ENCODE measurements at regions not wholly inside any gene's neighbourhood (a gene's known extent, or its start where the extent isn't known, plus 50 kb on each side); places are given as distances from the start of the nearest gene placed in this dataset.

GRCh38 chr5:10868956-10869355, 107.9 kb upstream of the DAP start:
- Histone ChIP-seq H3K27ac (no peak overlapping the region), H3K4me1 (replicated peaks in 1 of 2) (peaks cover 0 to 15% of the 10 kb centered on the region in 2 donors), H3K4me3 (no peak overlapping the region)
- in situ Hi-C loops (cut with MboI; ENCODE audit: low pct_unique_long_range_greater_than_20kb in 2 of 9, low sequenced_read_pairs in 9 of 9, unreplicated experiment in 9 of 9): no loop called here
- ATAC-seq (replicated peaks in 6 of 8): peak in 7 of 8 experiments; percentile 4 to 82 (median 55)
- WGBS, 10 experiments: 0 to 80% (median 51%) methylated on average over 1 to 7 of the region's 7 CpGs; no CpG with 5 or more reads in 3 of the 10 experiments

DNA sequence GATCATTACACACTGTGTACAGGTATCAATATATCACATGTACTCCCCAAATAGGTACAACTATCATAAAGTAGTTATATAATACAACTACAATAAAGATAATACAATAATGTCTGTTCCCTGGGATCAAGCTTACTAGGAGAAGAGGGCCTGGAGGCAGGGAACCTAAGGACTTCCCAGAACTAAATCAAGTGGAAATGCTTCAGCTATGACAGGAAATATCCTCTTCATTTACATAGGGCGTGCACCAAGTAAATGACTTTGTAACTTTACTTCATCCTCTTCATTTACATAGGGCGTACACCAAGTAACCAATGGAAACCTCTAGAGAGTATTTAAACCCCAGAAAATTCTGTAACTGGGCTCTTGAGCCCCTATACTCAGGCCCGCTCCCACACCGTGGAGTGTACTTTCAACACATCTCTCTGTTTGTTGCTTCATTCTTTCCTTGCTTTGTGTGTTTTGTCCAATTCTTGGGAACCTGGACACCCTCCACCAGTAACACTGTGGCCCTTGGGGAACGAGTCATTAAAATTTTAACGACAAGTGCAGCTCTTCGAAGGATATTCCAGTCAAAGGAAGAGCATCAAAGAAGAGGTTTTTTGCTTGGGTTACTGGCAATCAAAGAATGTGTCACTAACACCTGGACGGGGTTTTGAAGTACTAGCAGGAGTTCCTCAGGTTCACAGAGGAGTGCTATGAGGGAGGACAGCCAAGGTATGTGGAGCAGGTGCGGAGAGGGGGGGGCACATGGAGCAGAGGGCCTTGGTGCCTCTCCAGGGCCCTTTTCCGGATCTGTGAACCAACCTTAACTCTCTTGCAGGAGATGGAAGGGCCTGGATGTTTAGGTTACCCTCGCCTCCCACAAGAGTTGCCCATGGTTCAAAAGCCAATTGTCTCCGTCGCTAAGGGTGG, 106.6 kb upstream of the DAP start:
- WGBS, 10 experiments: 54 to 100% (median 85%) methylated on average over 2 to 8 of the region's 13 CpGs; no CpG with 5 or more reads in 1 of the 10 experiments

GRCh38 chr5:10866913-10867312, 105.9 kb upstream of the DAP start:
- in situ Hi-C loops (cut with MboI; ENCODE audit: low pct_unique_long_range_greater_than_20kb in 2 of 9, low sequenced_read_pairs in 9 of 9, unreplicated experiment in 9 of 9): no loop called here
- H3K4me3 ChIP-seq: no peak overlapping the region
- no peak overlapping the region for H3K27ac ChIP-seq
- 0 to 76% (median 51%) methylated on average over 1 to 4 of the region's 4 CpGs; no CpG with 5 or more reads in 1 of the 10 experiments for WGBS, 10 experiments
- peaks cover 0 to 15% of the 10 kb centered on the region in 2 donors for H3K4me1 ChIP-seq (replicated peaks in 1 of 2)
- peak in 3 of 8 experiments; percentile 22 to 45 (median 39) for ATAC-seq (replicated peaks in 6 of 8)

More for the DNA sequence above, 106.6 kb upstream of the DAP start:
- Histone ChIP-seq H3K4me3 (no peak overlapping the region), H3K27ac (no peak overlapping the region), H3K4me1 (replicated peaks in 1 of 2) (peaks cover 0 to 15% of the 10 kb centered on the region in 2 donors)
- in situ Hi-C loops (cut with MboI; ENCODE audit: low pct_unique_long_range_greater_than_20kb in 2 of 9, low sequenced_read_pairs in 9 of 9, unreplicated experiment in 9 of 9): no loop called here
- peak in 3 of 8 experiments; percentile 77 to 88 (median 86) for ATAC-seq (replicated peaks in 6 of 8)

GRCh38 chr5:10863763-10864383, 102.8 kb upstream of the DAP start:
- 0 to 94% (median 66%) methylated on average over 3 to 14 of the region's 15 CpGs for WGBS, 10 experiments
- in situ Hi-C loops (cut with MboI; ENCODE audit: low pct_unique_long_range_greater_than_20kb in 2 of 9, low sequenced_read_pairs in 9 of 9, unreplicated experiment in 9 of 9): no loop called here
- peak in 3 of 8 experiments; percentile 35 to 77 (median 57) for ATAC-seq (replicated peaks in 6 of 8)

DNA sequence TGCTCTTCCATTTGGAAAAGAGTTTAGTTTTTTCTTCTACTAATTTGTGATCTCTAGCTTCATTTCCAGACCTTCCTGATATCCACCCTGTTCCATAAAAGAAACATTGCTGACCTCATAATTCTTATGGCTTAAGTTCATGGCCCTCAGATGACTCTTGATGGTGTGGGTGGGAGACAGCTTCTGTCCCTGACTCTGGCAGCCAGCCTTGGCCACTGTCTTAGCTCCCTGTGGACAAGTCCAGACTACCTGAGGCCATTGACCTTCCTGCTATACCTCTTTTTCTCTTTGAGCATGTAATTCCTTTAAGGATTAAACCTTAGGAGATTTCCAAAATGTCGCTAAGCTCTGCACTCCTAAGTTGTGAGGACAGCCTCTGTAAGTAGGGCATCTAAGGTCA, 101.1 kb upstream of the DAP start:
- H3K27ac ChIP-seq: no peak overlapping the region
- ATAC-seq (replicated peaks in 6 of 8): no peak
- in situ Hi-C loops (cut with MboI; ENCODE audit: low pct_unique_long_range_greater_than_20kb in 2 of 9, low sequenced_read_pairs in 9 of 9, unreplicated experiment in 9 of 9): no loop called here
- WGBS, 10 experiments: 20 to 100% (median 100%) methylated on average over 1 of the region's 1 CpG; no CpG with 5 or more reads in 2 of the 10 experiments
- H3K4me1 ChIP-seq (replicated peaks in 1 of 2): no peaks in the 10 kb centered on the region
- no peak overlapping the region for H3K4me3 ChIP-seq

More at GRCh38 chr5:10863763-10864383, 102.8 kb upstream of the DAP start:
- Histone ChIP-seq H3K4me1 (replicated peaks in 1 of 2) (peaks cover 0 to 8% of the 10 kb centered on the region in 2 donors), H3K4me3 (no peak overlapping the region), H3K27ac (no peak overlapping the region)

- in situ Hi-C loops (cut with MboI; ENCODE audit: low pct_unique_long_range_greater_than_20kb in 2 of 9, low sequenced_read_pairs in 9 of 9, unreplicated experiment in 9 of 9): no loop called here
- Histone ChIP-seq H3K4me3 (no peak overlapping the region), H3K4me1 (replicated peaks in 1 of 2) (peaks cover 4% of the 10 kb centered on the region in 2 donors), H3K27ac (no peak overlapping the region)
- ATAC-seq (replicated peaks in 6 of 8): no peak
- 57 to 100% (median 79%) methylated on average over 1 to 3 of the region's 3 CpGs; no CpG with 5 or more reads in 2 of the 10 experiments for WGBS, 10 experiments
Measured at GRCh38 chr5:10861423-10861790, 100.4 kb upstream of the DAP start.

- Histone ChIP-seq H3K27ac (no peak overlapping the region), H3K4me3 (no peak overlapping the region), H3K4me1 (replicated peaks in 1 of 2) (peaks cover 4% of the 10 kb centered on the region in 2 donors)
- 0 to 90% (median 62%) methylated on average over 1 to 4 of the region's 4 CpGs; no CpG with 5 or more reads in 4 of the 10 experiments for WGBS, 10 experiments
- ATAC-seq (replicated peaks in 6 of 8): peak in 1 of 8 experiments; percentile 6
- in situ Hi-C loops (cut with MboI; ENCODE audit: low pct_unique_long_range_greater_than_20kb in 2 of 9, low sequenced_read_pairs in 9 of 9, unreplicated experiment in 9 of 9): no loop called here
Measured at GRCh38 chr5:10860645-10861422, 99.8 kb upstream of the DAP start.

GRCh38 chr5:10860196-10860543, 99.1 kb upstream of the DAP start:
- ATAC-seq (replicated peaks in 6 of 8): no peak
- Histone ChIP-seq H3K4me3 (no peak overlapping the region), H3K4me1 (replicated peaks in 1 of 2) (peaks cover 4% of the 10 kb centered on the region in 2 donors), H3K27ac (no peak overlapping the region)
- in situ Hi-C loops (cut with MboI; ENCODE audit: low pct_unique_long_range_greater_than_20kb in 2 of 9, low sequenced_read_pairs in 9 of 9, unreplicated experiment in 9 of 9): no loop called here
- WGBS, 10 experiments: 39 to 92% (median 82%) methylated on average over 2 to 9 of the region's 9 CpGs; no CpG with 5 or more reads in 2 of the 10 experiments

GRCh38 chr5:10859393-10860195, 98.6 kb upstream of the DAP start:
- Histone ChIP-seq H3K4me1 (replicated peaks in 1 of 2) (peaks cover 4% of the 10 kb centered on the region in 2 donors), H3K27ac (no peak overlapping the region), H3K4me3 (no peak overlapping the region)
- 45 to 89% (median 76%) methylated on average over 3 to 13 of the region's 15 CpGs; no CpG with 5 or more reads in 1 of the 10 experiments for WGBS, 10 experiments
- in situ Hi-C loops (cut with MboI; ENCODE audit: low pct_unique_long_range_greater_than_20kb in 2 of 9, low sequenced_read_pairs in 9 of 9, unreplicated experiment in 9 of 9): no loop called here
- ATAC-seq (replicated peaks in 6 of 8): no peak

DNA sequence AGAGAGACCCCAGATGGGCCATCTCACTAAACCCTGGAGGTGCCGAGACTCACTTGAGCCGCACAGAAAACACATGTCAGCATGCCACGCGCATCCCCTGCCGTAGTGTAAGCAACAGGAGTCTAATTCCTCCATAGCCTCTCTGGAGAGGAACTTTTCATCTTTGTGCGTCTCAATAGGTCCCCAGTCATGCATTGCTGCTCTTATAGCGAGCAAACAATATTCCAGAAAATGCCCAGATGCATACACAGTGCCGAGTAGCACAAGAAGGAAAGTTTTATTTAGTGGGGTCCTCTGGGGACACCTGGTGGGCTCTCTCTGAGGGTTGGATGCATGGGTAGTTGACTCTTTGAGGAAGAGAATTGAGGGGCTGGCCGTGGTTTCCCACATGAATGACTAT, 97.9 kb upstream of the DAP start:
- Histone ChIP-seq H3K4me1 (replicated peaks in 1 of 2) (peaks cover 4% of the 10 kb centered on the region in 2 donors), H3K4me3 (no peak overlapping the region), H3K27ac (no peak overlapping the region)
- in situ Hi-C loops (cut with MboI; ENCODE audit: low pct_unique_long_range_greater_than_20kb in 2 of 9, low sequenced_read_pairs in 9 of 9, unreplicated experiment in 9 of 9): no loop called here
- ATAC-seq (replicated peaks in 6 of 8): no peak
- 50 to 100% (median 91%) methylated on average over 1 to 9 of the region's 9 CpGs; no CpG with 5 or more reads in 3 of the 10 experiments for WGBS, 10 experiments

DNA sequence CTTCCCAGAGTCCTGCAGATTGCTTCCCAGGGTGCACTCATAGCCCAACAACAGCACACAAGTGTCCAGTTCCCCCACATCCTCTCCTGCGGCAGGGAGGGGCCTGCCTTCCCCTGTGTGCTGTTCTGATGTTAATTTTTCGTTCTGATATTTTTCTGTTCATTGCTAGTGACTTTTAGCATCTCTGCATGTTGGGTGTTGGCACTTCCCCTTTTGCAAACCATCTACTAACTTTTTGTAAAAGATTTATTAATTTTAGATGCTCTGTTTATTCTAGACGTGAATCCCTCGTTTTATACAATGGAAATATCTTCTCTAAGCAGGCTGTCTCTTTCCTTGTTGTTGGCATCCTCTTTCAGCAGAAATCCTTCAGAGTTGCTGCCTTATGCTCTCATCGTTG, 97.3 kb upstream of the DAP start:
- Histone ChIP-seq H3K4me3 (no peak overlapping the region), H3K4me1 (replicated peaks in 1 of 2) (peaks cover 4% of the 10 kb centered on the region in 2 donors), H3K27ac (no peak overlapping the region)
- 29 to 100% (median 78%) methylated on average over 2 to 5 of the region's 5 CpGs; no CpG with 5 or more reads in 1 of the 10 experiments for WGBS, 10 experiments
- ATAC-seq (replicated peaks in 6 of 8): no peak
- in situ Hi-C loops (cut with MboI; ENCODE audit: low pct_unique_long_range_greater_than_20kb in 2 of 9, low sequenced_read_pairs in 9 of 9, unreplicated experiment in 9 of 9): no loop called here

- in situ Hi-C loops (cut with MboI; ENCODE audit: low pct_unique_long_range_greater_than_20kb in 2 of 9, low sequenced_read_pairs in 9 of 9, unreplicated experiment in 9 of 9): no loop called here
- H3K27ac ChIP-seq: no peak overlapping the region
- peak in 5 of 8 experiments; percentile 4 to 18 (median 9) for ATAC-seq (replicated peaks in 6 of 8)
- peaks cover 4% of the 10 kb centered on the region in 2 donors for H3K4me1 ChIP-seq (replicated peaks in 1 of 2)
- H3K4me3 ChIP-seq: peak overlapping the region in 1 of 5 donors; percentile 16
- WGBS, 10 experiments: 0 to 70% (median 20%) methylated on average over 1 to 6 of the region's 11 CpGs; no CpG with 5 or more reads in 3 of the 10 experiments
Measured at GRCh38 chr5:10857338-10857733, 96.3 kb upstream of the DAP start.
